K562 (cell line): ENCODE measurements at regions not wholly inside any gene's neighbourhood (a gene's known extent, or its start where the extent isn't known, plus 50 kb on each side); places are given as distances from the start of the nearest gene placed in this dataset.

Experiments used
- CBX8 ChIP-seq: fragments of 200-600 bp; sonication (generic); IDR thresholded peaks from 2 replicates; pipeline ENCODE4 v1.6.1; 2012; ENCODE audit warnings: borderline replicate concordance, mixed run types, low read depth, mild to moderate bottlenecking, moderate library complexity, mixed read lengths, low read length, control low read depth, inconsistent platforms; ENCODE audit not compliant: poor library complexity, severe bottlenecking; ENCODE audit errors: extremely low read depth
- CHD7 ChIP-seq: fragments of 200-600 bp; sonication (generic); IDR thresholded peaks from one replicate; pipeline ENCODE4 v1.6.1; 2012; ENCODE audit warnings: mild to moderate bottlenecking, low read depth, low read length, inconsistent platforms
- CLOCK ChIP-seq: fragments of 250-450 bp; sonication (Bioruptor Pico); IDR thresholded peaks from 2 replicates; pipeline ENCODE4 v1.4.0; 2020; ENCODE audit warnings: mild to moderate bottlenecking, moderate library complexity, borderline replicate concordance
- CREB1 ChIP-seq, 2 experiments: sonication (generic) in 1 of 2; formaldehyde crosslinking in 1 of 2; IDR thresholded peaks; 2 replicates each; pipeline versions ENCODE4 v1.6.1 to v1.8.0; 2012 to 2022; ENCODE audit warnings: inconsistent platforms in 1 of 2, mild to moderate bottlenecking in 1 of 2, missing genetic modification reagents in 1 of 2, moderate library complexity in 1 of 2
- E2F3 ChIP-seq: fragments of 250-450 bp; sonication (Bioruptor Pico); IDR thresholded peaks from 2 replicates; pipeline ENCODE4 v1.4.0; 2020; ENCODE audit warnings: mild to moderate bottlenecking
- ZNF174 ChIP-seq: fragments of 250-450 bp; sonication (Bioruptor Pico); IDR thresholded peaks from 2 replicates; pipeline ENCODE4 v1.4.0; 2020; ENCODE audit warnings: mild to moderate bottlenecking
- ZNF175 ChIP-seq: fragments of 200-800 bp; sonication (Bioruptor generic); IDR thresholded peaks from 2 replicates; pipeline ENCODE4 v1.6.1; 2016; ENCODE audit warnings: low read depth, mild to moderate bottlenecking, missing genetic modification characterization, missing compliant biosample characterization

- TF ChIP-seq CHD7 (no peak), CBX8 (no peak), CLOCK (CRISPR knock-in tag) (no peak), ZNF174 (CRISPR knock-in tag) (no peak), E2F3 (no peak), CREB1 (IDR thresholded peaks at IDR 0.05) (no peak), CREB1 (CRISPR knock-in tag; IDR thresholded peaks at IDR 0.05) (no peak), ZNF175 (CRISPR knock-in tag) (no peak)
Measured at GRCh38 chr4:180770265-180770664, 1472.9 kb upstream of the TENM3 start (continued).
